HUES48 (cell line): ENCODE measurements at regions not wholly inside any gene's neighbourhood (a gene's known extent, or its start where the extent isn't known, plus 50 kb on each side); places are given as distances from the start of the nearest gene placed in this dataset.

Source experiments
- H3K27ac ChIP-seq: one replicate; pipeline ENCODE4 v1.7.0; 2013; ENCODE audit warnings: low read depth, low read length, inconsistent platforms
- H3K27me3 ChIP-seq: 2 replicates; pipeline ENCODE4 v1.6.1; 2013; ENCODE audit warnings: mild to moderate bottlenecking, low read length; ENCODE audit not compliant: control insufficient read depth, insufficient read depth
- H3K36me3 ChIP-seq: 2 replicates; pipeline ENCODE4 v1.6.1; 2013; ENCODE audit warnings: low read length; ENCODE audit not compliant: control insufficient read depth, insufficient read depth
- H3K4me1 ChIP-seq: 2 replicates; pipeline ENCODE4 v1.6.1; 2013; ENCODE audit warnings: mild to moderate bottlenecking, low read length; ENCODE audit not compliant: control insufficient read depth, insufficient read depth
- H3K4me3 ChIP-seq: 2 replicates; pipeline ENCODE4 v1.5.1; 2013; ENCODE audit warnings: mild to moderate bottlenecking, low read depth, low read length
- H3K9ac ChIP-seq: 2 replicates; pipeline ENCODE4 v1.6.1; 2013; ENCODE audit warnings: mild to moderate bottlenecking, low read depth, low read length, moderate library complexity
- H3K9me3 ChIP-seq: 2 replicates; pipeline ENCODE4 v1.6.1; 2013; ENCODE audit warnings: low read length; ENCODE audit not compliant: control insufficient read depth, insufficient read depth

GRCh38 chr2:150050036-150050435, 437.4 kb downstream of the RND3 start:
- Histone ChIP-seq H3K4me3 (no peak overlapping the region), H3K36me3 (no peaks in the 10 kb centered on the region), H3K9me3 (no peaks in the 10 kb centered on the region), H3K27ac (no peak overlapping the region), H3K4me1 (peaks cover 10% of the 10 kb centered on the region; the same call in 1 of the 2 replicates), H3K9ac (no peak overlapping the region), H3K27me3 (no peaks in the 10 kb centered on the region)

DNA sequence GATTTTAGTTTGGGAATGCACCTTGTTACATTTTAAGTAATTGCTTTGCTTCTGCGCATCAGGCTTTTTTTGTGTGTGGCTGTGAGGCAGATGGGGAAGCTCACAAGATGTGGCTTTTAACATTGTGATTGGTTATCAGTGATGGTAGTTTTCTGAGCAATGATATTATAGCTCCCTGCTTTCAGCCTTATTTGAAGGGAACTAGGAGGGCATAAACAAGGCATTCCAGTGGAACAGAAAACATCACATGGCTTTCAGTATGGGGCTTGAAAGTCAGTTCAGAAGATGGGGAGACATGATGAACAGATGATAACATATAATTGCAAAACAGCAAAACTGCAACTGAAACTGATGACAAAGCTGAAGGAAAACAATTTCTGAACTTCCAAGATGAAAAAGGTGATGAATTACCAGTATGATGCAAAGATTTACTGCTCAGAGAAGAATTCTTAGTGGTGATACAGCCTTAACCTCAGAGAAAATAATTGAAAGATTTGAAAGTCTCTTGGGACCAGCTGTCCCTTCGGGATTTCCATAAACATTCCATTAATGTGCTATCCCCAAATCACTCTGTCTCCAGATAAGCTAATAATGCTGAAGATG, 439.7 kb downstream of the RND3 start:
- no peak overlapping the region for H3K27ac ChIP-seq
- H3K4me3 ChIP-seq: no peak overlapping the region
- H3K4me1 ChIP-seq: peaks cover 10% of the 10 kb centered on the region; the same call in 1 of the 2 replicates
- H3K27me3 ChIP-seq: no peaks in the 10 kb centered on the region
- no peaks in the 10 kb centered on the region for H3K36me3 ChIP-seq
- H3K9me3 ChIP-seq: no peaks in the 10 kb centered on the region
- no peak overlapping the region for H3K9ac ChIP-seq

- H3K36me3 ChIP-seq: no peaks in the 10 kb centered on the region
- H3K4me3 ChIP-seq: no peak overlapping the region
- H3K27ac ChIP-seq: no peak overlapping the region
- no peaks in the 10 kb centered on the region for H3K9me3 ChIP-seq
- peaks cover 10% of the 10 kb centered on the region; the same call in 1 of the 2 replicates for H3K4me1 ChIP-seq
- no peak overlapping the region for H3K9ac ChIP-seq
- no peaks in the 10 kb centered on the region for H3K27me3 ChIP-seq
Observed at GRCh38 chr2:150046810-150047209, 440.7 kb downstream of the RND3 start.

DNA sequence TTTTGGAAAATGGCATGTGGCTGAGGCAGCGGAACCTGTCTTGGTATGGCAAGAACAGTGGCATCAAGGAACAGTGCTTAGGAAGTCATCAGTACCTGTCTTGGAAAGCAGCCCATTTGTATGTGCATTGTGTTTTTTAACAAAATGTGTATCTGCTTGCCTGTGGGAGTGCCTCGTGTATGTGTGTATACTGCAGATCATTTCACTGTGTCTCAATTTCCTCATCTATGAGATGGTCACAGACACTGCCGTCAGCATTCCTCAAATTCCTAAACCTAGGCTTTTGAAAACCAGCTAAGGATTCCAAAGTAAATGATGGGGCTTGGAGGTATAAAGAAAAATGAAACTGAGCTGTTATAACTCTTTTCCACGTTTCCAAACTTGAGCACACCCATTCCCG, 441.3 kb downstream of the RND3 start:
- Histone ChIP-seq H3K36me3 (no peaks in the 10 kb centered on the region), H3K9ac (no peak overlapping the region)

DNA sequence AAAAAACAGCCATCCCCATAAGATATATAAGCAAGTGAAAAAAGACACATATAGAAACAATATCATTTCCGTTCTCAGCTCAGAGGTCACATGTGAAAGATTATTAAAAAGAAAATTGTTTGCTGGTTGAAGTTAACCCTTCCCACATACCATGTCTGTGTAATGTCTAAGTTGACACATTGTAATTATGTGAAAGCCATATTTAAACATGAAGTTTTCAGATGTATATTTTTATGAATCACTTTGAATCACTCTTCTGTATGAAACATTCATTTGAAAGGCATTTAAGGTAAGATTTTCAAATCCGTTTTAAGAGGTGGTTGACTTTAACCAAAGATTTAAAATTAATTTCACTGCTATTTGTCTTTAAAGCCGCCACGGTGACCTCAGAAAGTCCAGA, 441.9 kb downstream of the RND3 start:
- no peak overlapping the region for H3K4me3 ChIP-seq
- H3K4me1 ChIP-seq: peaks cover 10% of the 10 kb centered on the region; the same call in 1 of the 2 replicates
- no peaks in the 10 kb centered on the region for H3K9me3 ChIP-seq
- H3K9ac ChIP-seq: no peak overlapping the region
- H3K27ac ChIP-seq: no peak overlapping the region
- H3K27me3 ChIP-seq: no peaks in the 10 kb centered on the region
- no peaks in the 10 kb centered on the region for H3K36me3 ChIP-seq

More for the DNA sequence above, 441.3 kb downstream of the RND3 start:
- H3K27me3 ChIP-seq: no peaks in the 10 kb centered on the region
- no peaks in the 10 kb centered on the region for H3K9me3 ChIP-seq
- no peak overlapping the region for H3K4me3 ChIP-seq
- H3K4me1 ChIP-seq: peaks cover 10% of the 10 kb centered on the region; the same call in 1 of the 2 replicates
- H3K27ac ChIP-seq: no peak overlapping the region

DNA sequence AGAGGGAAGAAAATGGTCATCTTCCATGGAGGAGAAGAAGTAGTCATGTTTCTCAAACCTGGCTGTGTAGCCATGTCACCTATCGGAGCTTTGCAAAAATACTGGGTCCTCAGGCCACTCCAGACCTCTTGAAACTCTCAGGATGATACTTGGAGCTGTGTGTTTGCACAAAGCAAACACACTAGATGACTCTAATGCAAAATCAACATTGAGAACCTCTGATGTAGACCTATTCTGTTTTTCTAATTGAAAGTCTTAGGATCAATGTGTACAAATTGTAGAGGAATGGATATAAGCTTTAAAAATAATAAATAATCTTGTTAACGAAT, 444.3 kb downstream of the RND3 start:
- H3K9ac ChIP-seq: no peak overlapping the region
- H3K9me3 ChIP-seq: no peaks in the 10 kb centered on the region
- no peak overlapping the region for H3K27ac ChIP-seq
- H3K4me3 ChIP-seq: no peak overlapping the region
- no peaks in the 10 kb centered on the region for H3K27me3 ChIP-seq
- H3K4me1 ChIP-seq: peaks cover 10% of the 10 kb centered on the region; the same call in 1 of the 2 replicates
- H3K36me3 ChIP-seq: no peaks in the 10 kb centered on the region

GRCh38 chr2:150042500-150043171, 444.8 kb downstream of the RND3 start:
- H3K4me1 ChIP-seq: peaks cover 10% of the 10 kb centered on the region; the same call in 1 of the 2 replicates
- no peaks in the 10 kb centered on the region for H3K36me3 ChIP-seq
- H3K9ac ChIP-seq: no peak overlapping the region
- H3K9me3 ChIP-seq: no peaks in the 10 kb centered on the region
- no peaks in the 10 kb centered on the region for H3K27me3 ChIP-seq
- no peak overlapping the region for H3K4me3 ChIP-seq
- H3K27ac ChIP-seq: no peak overlapping the region

- Histone ChIP-seq H3K4me1 (peaks cover 8% of the 10 kb centered on the region; the same call in 1 of the 2 replicates), H3K36me3 (no peaks in the 10 kb centered on the region), H3K9ac (no peak overlapping the region)
Observed at GRCh38 chr2:150041722-150042425, 445.6 kb downstream of the RND3 start.

GRCh38 chr2:150036622-150037021, 449.0 kb upstream of the MMADHC start:
- Histone ChIP-seq H3K27ac (no peak overlapping the region), H3K9ac (no peak overlapping the region), H3K27me3 (no peaks in the 10 kb centered on the region), H3K36me3 (no peaks in the 10 kb centered on the region), H3K9me3 (no peaks in the 10 kb centered on the region), H3K4me3 (no peak overlapping the region), H3K4me1 (no peaks in the 10 kb centered on the region)

More at GRCh38 chr2:150041722-150042425, 445.6 kb downstream of the RND3 start:
- Histone ChIP-seq H3K4me3 (no peak overlapping the region), H3K27me3 (no peaks in the 10 kb centered on the region), H3K9me3 (no peaks in the 10 kb centered on the region), H3K27ac (no peak overlapping the region)

GRCh38 chr2:150034665-150035064, 447.1 kb upstream of the MMADHC start:
- Histone ChIP-seq H3K4me1 (no peaks in the 10 kb centered on the region), H3K9ac (no peak overlapping the region), H3K36me3 (no peaks in the 10 kb centered on the region), H3K27ac (no peak overlapping the region), H3K9me3 (no peaks in the 10 kb centered on the region), H3K27me3 (no peaks in the 10 kb centered on the region), H3K4me3 (no peak overlapping the region)
